DMS 273 treated with DMSO at 0.1 percent for 48 hours (cell line): ENCODE measurements at regions not wholly inside any gene's neighbourhood (a gene's known extent, or its start where the extent isn't known, plus 50 kb on each side); places are given as distances from the start of the nearest gene placed in this dataset.
"Not testable (repeated sequence)": the region's sequence is repeated elsewhere in the genome, so short reads cannot be mapped to it uniquely, and the experiment has no call there.

Source experiments
- DNase-seq: peaks from one replicate; lab custom pipeline; 2025; lab: John Stamatoyannopoulos, UW

- DNase-seq = peak; percentile 36
Measured at GRCh38 chr1:65527707-65528503, 107.4 kb downstream of the LEPR start.

- no peak for DNase-seq
Measured at GRCh38 chr1:65531972-65532570, 111.6 kb downstream of the LEPR start.

- no peak for DNase-seq
Measured at GRCh38 chr1:65535981-65536380, 115.5 kb downstream of the LEPR start.

GRCh38 chr1:65538086-65538485 is 117.6 kb downstream of the LEPR start:
- DNase-seq = no peak

- no peak for DNase-seq
Measured at GRCh38 chr1:65538664-65539063, 118.2 kb downstream of the LEPR start.

GRCh38 chr1:65539266-65540131 is 119.0 kb downstream of the LEPR start:
- DNase-seq = peak; percentile 24

- no peak for DNase-seq
Measured at GRCh38 chr1:65541161-65541560, 120.7 kb downstream of the LEPR start.

- no peak for DNase-seq
Measured at GRCh38 chr1:65541865-65542264, 121.4 kb downstream of the LEPR start.

- not testable (repeated sequence) for DNase-seq
Measured at GRCh38 chr1:65542592-65542991, 122.1 kb downstream of the LEPR start.

- DNase-seq = not testable (repeated sequence)
Measured at GRCh38 chr1:65550306-65551010, 130.0 kb downstream of the LEPR start.

- DNase-seq = not testable (repeated sequence)
Measured at GRCh38 chr1:65552484-65552883, 132.0 kb downstream of the LEPR start.

- DNase-seq = not testable (repeated sequence)
Measured at GRCh38 chr1:65554086-65554764, 133.8 kb downstream of the LEPR start.

- DNase-seq = no peak
Measured at GRCh38 chr1:65554829-65555228, 134.4 kb downstream of the LEPR start.

- DNase-seq = no peak
Measured at GRCh38 chr1:65558215-65558614, 137.7 kb downstream of the LEPR start.

GRCh38 chr1:65564493-65564892 is 144.0 kb downstream of the LEPR start:
- DNase-seq = no peak

- DNase-seq = no peak
Measured at GRCh38 chr1:65568285-65568684, 147.8 kb downstream of the LEPR start.

GRCh38 chr1:65572701-65573421 is 152.4 kb downstream of the LEPR start:
- DNase-seq = peak; percentile 60

- DNase-seq = no peak
Measured at GRCh38 chr1:65577278-65577677, 156.8 kb downstream of the LEPR start.

- not testable (repeated sequence) for DNase-seq
Measured at GRCh38 chr1:65577982-65578381, 157.5 kb downstream of the LEPR start.

- DNase-seq = no peak
Measured at GRCh38 chr1:65581119-65581518, 160.7 kb downstream of the LEPR start.

GRCh38 chr1:65584399-65584798 is 163.9 kb downstream of the LEPR start:
- no peak for DNase-seq
